DMS53 treated with DMSO at 0.1 percent for 48 hours (cell line): ENCODE measurements at regions not wholly inside any gene's neighbourhood (a gene's known extent, or its start where the extent isn't known, plus 50 kb on each side); places are given as distances from the start of the nearest gene placed in this dataset.
"Not testable (repeated sequence)": the region's sequence is repeated elsewhere in the genome, so short reads cannot be mapped to it uniquely, and the experiment has no call there.

ENCODE experiments used
- DNase-seq: peaks from one replicate; lab custom pipeline; 2025; ENCODE audit not compliant: unreplicated experiment; lab: John Stamatoyannopoulos, UW

DNA sequence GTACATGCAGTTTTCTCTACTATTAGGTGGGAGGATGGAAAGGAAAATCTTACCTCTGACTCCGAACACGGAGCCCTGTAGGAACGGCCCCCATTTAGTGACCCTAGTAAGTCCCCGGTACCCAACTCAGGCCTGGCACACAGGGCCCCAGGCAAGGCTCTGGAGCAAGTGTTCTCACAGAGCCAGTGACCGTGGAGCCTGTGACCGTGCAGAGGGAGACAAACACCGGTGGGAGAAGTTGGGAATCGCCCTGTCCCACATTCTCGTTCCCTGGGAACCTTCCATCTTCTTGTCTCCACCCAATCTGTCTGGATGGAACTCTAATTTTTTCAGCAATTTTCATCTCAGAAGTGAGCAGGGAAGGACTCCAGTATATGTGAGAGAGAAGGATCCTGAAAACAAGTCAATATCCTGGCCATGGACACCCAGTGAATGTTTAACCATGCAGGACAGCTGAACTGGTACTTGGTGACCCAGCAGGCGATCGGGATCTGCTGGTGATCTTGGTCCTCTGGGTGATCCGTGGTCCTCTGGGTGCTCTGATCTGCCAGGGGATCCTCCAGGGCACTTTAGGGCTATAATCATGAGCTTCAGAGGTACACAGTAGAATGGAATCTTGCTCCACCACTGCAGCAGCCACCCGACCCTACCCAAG is 348.6 kb upstream of the ID2 start:
- DNase-seq, result no peak

DNA sequence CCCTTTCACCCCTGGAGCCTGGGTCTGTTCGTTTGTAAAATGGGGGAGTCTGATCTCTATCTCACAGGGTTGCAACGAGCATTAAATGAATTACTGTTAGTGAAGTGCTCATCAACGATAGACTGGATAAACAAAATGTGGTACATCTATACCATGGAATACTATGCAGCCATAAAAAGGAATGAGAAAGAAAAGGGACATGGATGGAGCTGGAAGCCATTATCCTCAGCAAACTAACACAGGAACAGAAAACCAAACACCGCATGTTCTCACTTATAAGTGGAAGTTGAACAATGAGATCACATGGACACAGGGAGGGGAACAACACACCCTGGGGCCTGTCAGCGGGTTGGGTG is 348.0 kb upstream of the ID2 start:
- DNase-seq, result not testable (repeated sequence)

DNA sequence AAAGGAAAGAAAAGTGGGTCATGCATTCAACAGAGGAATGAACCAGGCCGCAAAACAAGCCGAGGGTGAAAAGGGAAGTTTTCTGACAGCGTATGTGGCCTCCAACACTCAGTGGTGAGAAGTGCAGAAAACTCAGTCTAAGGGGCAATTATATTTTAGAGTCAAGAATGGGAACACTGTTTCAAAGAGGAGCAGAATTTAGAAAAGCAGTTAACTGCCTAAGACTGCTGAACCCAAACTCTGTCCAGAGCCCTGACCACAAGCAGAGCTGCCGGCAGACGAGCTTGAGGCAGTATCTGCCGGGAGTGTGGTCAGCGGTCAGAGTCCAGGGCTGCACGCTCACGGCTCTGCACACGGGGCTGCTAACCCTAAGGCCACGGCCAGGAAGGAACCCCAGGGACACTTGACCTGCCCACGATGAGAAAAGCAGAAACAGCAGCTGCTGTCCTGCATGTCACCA is 347.0 kb upstream of the ID2 start:
- DNase-seq, result no peak

DNA sequence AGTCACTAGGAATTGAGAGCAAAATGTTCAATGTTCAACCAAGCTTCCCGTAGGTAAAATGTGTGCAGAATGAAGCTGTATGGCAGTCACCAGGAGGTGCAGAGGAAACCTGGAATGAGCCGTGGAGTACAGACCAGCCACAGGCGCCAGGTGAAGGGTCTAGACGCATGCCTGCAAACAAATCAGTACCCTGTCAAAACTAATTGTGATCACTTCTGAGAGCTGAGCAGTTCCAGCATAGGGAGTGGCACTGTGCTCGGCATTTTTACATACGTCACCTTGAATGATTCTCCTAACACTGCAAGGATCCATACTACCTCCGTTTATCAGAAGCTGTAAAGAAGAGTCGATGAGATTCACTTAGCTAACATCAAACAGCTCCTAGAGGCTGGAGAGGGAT is 346.1 kb upstream of the ID2 start:
- no peak for DNase-seq

DNA sequence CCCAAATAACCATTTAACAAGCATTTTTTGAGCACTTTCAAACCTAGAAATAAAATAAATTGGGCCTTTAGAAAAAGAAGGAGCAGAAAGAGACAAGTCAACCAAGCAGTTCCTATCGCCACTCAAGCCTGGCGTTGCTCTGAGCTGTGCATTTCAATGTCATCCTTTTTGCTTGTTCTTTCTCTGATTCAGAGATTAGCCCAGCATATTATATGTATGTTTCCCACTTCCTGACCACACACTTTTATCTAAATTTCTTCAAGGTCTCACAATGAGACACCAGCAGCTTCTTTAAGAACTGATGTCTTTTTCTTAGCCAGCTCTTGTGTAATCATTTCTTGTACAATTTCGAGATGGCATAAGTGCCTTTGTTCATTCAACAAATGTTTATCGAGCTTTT is 344.5 kb upstream of the ID2 start:
- DNase-seq, result no peak

DNA sequence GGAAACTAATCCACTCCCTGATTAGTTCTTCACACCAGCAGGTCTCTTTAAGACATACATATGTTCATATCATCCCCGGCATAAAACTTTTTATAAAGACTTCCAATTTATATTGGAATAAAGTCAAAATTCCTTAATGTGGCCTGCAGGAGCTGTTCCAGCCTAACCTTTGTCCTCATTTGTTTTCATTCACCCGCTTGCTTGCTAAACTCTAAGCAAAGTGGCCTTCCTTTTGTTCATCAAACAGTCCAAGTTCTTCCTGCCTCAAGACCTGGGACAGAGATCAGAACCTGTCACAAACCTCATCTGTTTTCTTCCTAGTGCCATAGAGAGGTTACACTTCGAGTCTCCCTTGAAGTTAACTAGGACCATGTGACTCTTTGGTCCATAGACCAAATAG is 339.4 kb upstream of the ID2 start:
- no peak for DNase-seq

DNA sequence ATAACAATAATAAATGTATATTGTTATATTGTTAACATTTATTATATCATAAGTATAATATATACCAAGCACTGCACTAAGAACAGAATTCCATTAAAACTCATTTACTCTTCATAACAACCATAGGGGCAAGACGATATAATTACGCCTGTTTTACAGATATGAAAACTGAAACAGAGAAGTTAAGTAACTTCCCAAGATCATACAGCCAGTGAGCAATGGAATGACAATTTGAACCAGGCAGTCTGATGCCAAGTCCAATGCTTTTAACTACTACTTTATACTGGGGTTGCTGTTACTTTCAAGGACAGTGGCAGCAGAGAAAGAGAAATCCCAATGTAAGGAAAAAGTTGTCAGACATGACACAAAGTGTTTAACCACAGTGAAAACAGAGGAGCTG is 338.8 kb upstream of the ID2 start:
- no peak for DNase-seq

DNA sequence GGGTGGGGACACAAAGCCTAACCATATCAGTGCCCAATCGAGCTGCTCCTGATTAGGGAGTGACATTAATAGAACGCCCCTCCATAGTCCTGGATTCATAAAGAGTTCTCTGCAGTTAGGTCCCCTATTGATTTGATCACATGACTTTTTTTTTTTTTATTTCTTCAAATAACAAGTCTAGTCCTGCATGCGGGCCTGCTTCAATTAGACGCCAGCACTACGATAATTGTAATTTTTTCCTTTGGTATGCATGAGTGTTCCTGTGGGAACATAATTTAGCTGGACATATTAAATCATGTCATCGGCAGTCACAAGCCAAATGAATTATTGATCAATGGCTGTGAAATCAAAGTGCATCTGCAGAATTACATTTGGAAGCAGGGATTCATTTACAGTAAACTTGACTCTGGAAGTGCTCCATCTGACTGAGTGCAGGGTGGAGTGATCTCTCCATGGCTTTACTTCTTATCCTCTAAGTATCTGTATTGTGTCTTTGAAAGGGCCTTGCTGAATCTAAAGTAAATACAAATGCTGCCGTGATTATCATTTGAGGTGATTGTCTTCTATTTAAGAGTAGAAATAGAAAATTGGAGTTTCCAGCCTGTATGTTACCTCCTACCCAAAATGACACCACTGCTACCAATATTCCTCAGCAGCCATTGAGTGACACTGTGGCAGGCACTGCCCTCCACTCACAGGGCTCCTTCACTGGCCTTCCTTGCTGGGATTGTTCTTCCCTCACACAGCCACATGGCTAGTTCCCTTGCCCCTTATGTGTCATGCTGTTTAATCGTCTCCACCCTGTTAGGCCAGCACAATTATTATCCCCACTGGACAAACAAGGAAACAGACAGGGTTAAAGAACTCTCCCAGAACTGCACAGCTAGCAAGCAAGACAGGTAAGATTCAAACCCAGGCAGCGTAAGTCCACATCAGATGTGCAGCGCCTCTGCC is 337.4 kb upstream of the ID2 start:
- no peak for DNase-seq

DNA sequence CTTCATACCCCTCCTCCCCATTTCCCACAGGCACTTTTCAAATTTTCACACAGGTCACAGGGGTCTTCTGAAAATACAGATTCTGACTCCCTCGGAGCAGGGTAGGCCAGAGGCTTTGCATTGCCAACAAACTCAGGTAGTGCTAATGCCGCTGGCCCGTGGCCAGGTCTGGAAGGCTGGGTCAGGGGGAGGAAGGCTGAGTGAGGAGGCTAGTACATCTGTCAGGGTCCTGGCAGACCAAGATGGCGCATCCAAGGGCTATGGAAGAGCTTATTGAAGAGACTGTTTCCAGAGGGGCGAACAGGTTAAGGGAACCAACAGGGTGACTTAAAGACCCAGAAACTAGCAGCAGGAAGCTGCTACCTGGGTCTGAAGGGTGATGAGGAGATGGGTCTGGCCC is 336.7 kb upstream of the ID2 start:
- DNase-seq, result no peak

DNA sequence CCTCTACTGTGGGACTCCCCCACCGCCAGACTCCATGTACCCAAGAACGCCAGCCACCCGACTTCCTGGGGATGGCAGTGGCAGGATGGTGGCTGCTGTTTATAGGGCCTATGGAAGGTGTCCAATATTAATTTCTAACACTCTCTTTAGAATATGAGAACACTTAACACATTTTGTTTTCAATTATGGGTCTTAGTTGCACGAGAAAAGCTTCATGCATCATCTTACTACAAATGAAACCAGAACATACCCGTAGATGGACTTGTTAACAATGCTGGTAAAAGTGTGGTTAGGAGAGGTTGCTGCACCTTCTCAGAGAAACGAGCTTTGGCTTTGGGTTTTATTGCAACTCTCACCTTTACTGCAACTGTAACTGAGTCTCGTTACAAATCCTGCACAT is 335.6 kb upstream of the ID2 start:
- DNase-seq, result no peak

DNA sequence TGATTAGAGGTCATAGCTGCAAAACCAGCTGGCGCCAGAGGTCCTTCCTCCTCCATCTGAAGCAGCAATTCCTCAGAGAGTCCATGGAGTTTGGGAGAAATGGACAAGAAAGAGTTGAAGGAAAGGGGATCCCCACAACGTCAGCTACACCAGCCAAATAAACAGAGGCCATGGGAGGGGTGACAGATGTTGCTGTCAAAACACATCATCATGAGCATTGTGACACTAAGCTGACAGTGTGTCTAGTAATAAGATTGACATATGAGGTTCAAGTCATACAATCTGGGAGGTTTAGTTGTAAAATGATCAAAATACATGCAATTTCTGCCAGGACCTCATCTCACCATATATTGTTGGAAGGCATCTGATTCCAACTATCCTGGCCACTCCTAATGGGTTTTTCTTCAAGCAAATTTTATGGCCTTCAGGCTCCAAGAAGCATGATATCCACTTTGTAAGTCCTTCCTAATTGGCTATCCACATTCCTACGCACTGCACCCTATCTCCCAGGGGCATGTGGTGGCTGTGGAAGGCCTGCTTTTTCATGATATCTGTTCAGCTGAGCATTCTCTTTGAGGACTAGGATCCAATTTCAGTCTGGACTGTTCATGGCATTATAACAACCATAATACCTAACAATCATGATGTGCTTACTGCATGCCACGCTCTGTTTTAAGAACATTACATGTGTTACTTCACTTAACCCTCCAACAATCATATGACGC is 335.0 kb upstream of the ID2 start:
- DNase-seq, result no peak

DNA sequence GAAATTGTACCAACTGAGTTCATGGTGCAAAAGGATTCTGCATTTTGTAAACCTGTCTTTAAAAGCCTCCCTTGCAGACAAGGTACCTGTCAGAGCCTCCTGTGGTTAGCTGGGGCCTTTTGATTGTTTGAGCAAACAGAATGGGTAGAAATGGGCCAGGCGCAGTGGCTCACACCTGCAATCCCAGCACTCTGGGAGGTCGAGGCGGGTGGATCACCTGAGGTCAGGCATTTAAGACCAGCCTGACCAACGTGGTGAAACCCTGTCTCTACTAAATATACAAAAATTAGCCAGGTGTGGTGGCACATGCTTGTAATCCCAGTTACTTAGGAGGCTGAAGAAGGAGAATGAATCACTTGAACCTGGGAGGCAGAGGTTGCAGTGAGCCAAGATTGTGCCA is 332.9 kb upstream of the ID2 start:
- not testable (repeated sequence) for DNase-seq

DNA sequence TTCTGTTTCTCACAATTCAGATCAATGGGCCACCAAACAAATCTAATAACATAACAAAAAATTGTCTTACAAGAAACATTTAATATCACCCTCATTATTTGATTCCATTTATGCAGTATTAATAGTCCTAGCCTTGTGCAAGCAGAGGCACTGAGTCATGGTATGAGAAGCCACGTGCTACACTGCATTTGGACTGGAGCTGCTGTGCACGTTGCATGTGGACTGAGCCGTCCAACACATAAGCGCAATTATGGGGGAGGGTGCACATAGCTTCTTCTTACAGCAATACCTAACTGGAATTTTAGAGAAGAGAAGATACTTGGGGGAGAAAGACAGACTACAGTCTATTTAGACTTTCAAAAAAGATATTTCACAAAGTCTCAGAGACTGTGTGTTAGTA is 329.6 kb upstream of the ID2 start:
- no peak for DNase-seq

DNA sequence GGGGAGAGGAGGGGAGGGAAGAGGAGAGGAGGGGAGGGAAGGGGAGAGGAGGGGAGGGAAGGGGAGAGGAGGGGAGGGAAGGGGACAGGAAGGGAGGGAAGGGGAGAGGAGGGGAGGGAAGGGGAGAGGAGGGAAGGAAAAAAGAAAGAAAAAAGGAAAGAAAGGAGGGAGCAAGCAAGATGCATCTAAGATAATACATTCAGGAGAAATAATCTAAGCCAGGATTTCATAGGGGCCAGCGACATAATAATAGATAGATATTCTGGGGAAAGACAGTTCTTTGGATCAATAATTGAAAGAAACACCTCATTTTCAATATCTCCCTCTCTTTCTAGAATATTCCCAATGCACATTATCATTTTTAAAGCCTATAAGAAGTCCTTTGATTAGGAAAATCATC is 328.9 kb upstream of the ID2 start:
- no peak for DNase-seq

DNA sequence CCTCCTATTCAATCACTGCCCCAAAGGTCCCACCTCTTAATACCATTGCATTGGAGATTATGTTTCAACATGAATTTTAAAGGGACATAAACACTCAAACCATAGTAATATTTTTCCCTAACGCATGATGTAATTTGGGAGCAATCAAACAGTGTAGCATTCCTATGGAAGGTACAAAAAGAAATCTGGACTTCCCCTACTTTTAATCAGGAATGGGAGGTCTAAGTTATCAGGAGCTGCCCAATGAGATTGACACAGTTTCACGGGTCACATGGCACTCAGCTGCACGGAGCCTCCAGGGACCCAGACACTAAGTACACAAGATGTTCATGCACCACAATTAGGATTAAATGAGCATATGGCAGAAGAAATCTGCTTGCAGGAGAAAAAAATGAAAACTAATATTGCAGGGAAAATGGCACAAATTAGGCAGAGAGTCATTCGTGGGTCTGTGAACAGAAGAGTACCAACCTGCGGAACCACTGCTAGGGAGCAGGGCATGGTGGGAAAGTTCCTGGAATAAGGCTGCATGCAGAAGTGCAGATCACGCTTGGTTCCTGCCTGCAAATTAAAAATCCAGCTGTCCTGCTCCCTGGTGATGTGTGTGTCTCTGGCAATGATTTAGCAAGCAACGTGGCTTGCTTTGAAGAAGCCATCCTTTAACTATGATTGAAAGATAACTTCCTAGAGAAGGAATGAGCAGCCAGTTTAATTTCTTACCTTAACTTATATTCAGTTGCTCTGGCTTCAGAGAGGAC is 326.6 kb upstream of the ID2 start:
- DNase-seq, result no peak

DNA sequence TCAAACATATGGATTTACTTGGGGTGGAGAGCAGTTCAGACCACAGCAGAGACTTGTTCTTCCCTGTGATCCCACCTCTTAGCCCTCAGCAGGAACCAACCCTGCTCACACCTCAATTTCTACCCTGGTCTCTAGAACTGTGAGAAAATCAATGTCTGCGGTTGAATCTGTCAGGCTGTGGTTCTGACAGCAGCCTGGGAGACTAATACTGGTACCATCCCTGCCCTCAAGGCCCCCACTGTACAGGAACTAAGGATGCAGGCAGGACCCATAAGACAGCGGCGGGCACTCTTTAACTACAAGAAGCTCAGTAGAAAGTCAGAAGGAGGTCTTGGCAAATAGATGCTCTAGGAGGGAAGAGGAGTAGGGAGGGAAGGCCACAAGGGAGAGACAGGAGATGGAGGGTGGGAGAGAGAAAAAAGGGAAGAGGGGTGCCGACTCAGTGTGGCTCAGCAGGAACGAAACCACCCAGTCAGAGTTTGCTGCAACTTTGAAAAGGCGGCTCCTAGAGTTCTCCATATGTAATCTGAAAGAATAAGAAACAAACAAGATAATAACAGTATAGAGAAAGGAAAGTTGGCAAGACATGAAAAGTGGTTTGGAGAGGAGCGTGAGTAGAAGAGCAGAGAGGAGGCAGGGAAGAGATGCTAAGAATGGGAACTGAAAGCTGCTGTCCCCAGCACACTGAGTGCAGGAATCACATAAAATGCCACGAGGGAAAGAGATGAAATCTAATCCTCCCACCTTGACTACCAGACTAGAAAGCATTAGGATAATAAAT is 323.9 kb upstream of the ID2 start:
- no peak for DNase-seq

DNA sequence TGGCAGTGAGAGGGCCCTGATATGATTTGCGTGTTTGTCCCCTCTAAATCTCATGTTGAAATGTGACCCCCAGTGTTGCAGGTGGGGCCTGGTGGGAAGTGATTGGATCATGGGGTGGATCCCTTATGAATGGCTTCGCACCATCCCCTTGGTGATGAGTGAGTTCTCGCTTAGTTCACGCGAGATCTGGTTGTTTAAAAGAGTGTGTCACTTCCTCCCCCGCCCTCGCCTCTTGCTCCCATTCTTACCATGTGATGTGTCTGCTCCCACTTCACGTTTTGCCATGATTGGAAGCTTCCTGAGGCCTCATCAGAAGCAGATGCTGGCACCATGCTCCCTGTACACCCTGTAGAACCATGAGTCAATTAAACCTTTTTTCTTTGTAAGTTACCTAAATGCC is 319.9 kb upstream of the ID2 start:
- no peak for DNase-seq

DNA sequence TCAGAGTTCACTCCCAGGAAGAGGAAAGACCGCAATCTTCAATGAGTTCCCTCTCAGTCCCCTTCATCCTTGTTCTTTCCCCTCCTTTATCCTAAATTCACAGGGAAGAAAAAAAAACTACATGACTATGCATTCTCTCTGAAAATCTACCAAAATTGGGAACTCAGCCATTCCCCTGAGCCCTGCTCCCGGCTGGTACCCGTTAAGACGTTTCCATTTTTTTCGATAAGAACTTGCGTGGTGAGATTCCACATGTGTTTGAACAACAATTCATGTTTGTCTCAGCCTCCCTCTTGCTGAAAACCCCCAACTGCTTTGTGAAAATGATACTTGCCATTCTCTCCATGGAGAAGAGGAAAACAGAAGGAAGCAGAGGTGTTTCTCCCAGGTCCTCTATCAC is 318.7 kb upstream of the ID2 start:
- DNase-seq, result no peak

DNA sequence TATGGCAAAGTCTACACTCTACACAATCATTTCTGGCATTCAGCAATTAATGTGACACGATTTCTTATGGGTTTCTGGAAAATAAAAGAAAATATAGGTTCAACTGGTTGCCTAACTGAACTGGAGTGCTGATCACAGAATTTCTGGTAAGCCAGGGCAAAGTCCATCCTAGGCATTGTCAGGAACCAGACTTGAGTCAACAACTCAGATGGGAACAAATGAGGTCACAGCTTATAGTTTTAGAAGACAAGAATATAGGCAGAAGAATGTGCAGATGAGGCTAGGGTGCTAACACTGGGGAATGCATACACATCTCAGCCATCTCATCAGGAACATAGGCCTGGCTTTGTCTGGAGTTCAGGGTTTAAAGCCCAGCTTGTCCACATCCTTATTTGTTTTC is 317.2 kb upstream of the ID2 start:
- peak; percentile 27 for DNase-seq

DNA sequence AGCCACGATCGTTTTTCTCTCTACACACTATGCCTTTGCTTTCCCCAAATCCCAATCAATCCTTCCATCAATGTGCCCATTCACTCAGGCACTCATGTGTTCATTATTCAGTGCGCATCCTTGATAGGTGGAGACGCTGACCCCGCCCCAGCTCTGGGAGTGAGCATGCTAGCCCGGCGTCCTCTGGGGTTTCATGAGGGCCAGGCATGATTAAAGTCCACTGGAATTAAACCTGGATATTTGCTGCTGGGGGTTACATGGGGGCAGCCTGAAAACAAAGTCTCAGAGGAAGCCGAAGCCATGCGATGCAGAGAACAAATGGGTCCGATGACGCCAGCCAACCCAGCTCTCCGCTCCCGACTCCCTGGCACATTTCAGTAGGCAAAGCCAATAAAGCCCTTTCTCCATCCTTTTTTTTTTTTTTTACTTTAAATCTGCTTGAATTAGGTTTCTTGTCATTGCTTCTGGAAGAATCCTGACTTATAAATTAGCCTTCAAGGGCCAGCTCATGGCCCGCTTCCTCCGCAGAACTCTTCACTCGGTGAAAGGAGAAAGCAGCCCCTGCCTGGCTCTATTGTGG is 316.4 kb upstream of the ID2 start:
- DNase-seq, result no peak
